CD4-positive, alpha-beta T cell treated with Interleukin-21 for 1 hour (primary cell): ENCODE measurements at regions not wholly inside any gene's neighbourhood (a gene's known extent, or its start where the extent isn't known, plus 50 kb on each side); places are given as distances from the start of the nearest gene placed in this dataset.

Experiments used
- DNase-seq: peaks from one replicate; pipeline ENCODE4 v3.0.0-alpha.2; 2020

GRCh38 chr18:72692086-72692485 lies 147.9 kb upstream of the CBLN2 start:
- no peak for DNase-seq

- DNase-seq = no peak
These were observed 143.6 kb upstream of the CBLN2 start for GRCh38 chr18:72687736-72688135.

GRCh38 chr18:72675394-72675793 lies 131.3 kb upstream of the CBLN2 start:
- DNase-seq = no peak

- DNase-seq = no peak
These were observed 130.6 kb upstream of the CBLN2 start for GRCh38 chr18:72674710-72675109.

GRCh38 chr18:72673242-72673641 lies 129.1 kb upstream of the CBLN2 start:
- no peak for DNase-seq

GRCh38 chr18:72672364-72673184 lies 128.4 kb upstream of the CBLN2 start:
- DNase-seq = no peak

GRCh38 chr18:72667932-72668331 lies 123.8 kb upstream of the CBLN2 start:
- DNase-seq = no peak

GRCh38 chr18:72652990-72653593 lies 109.0 kb upstream of the CBLN2 start:
- peak; percentile 3 for DNase-seq

- DNase-seq = no peak
These were observed 106.9 kb upstream of the CBLN2 start for GRCh38 chr18:72651033-72651432.

- no peak for DNase-seq
These were observed 104.4 kb upstream of the CBLN2 start for GRCh38 chr18:72648481-72648960.

- no peak for DNase-seq
These were observed 103.9 kb upstream of the CBLN2 start for GRCh38 chr18:72648079-72648478.

- DNase-seq = no peak
These were observed 96.4 kb upstream of the CBLN2 start for GRCh38 chr18:72640557-72640956.

- no peak for DNase-seq
These were observed 94.2 kb upstream of the CBLN2 start for GRCh38 chr18:72638376-72638775.

- DNase-seq = no peak
These were observed 93.6 kb upstream of the CBLN2 start for GRCh38 chr18:72637721-72638120.

- no peak for DNase-seq
These were observed 93.2 kb upstream of the CBLN2 start for GRCh38 chr18:72637299-72637698.

- no peak for DNase-seq
These were observed 92.5 kb upstream of the CBLN2 start for GRCh38 chr18:72636611-72637010.

- no peak for DNase-seq
These were observed 90.4 kb upstream of the CBLN2 start for GRCh38 chr18:72634500-72634899.

- no peak for DNase-seq
These were observed 86.8 kb upstream of the CBLN2 start for GRCh38 chr18:72630991-72631390.

GRCh38 chr18:72623444-72623843 lies 79.3 kb upstream of the CBLN2 start:
- DNase-seq = no peak

GRCh38 chr18:72613534-72613930 lies 69.4 kb upstream of the CBLN2 start:
- no peak for DNase-seq

GRCh38 chr18:72612894-72613533 lies 68.9 kb upstream of the CBLN2 start:
- no peak for DNase-seq

GRCh38 chr18:72605376-72605775 lies 61.2 kb upstream of the CBLN2 start:
- no peak for DNase-seq

GRCh38 chr18:72601944-72602343 lies 57.8 kb upstream of the CBLN2 start:
- DNase-seq = no peak

- DNase-seq = no peak
These were observed 57.3 kb upstream of the CBLN2 start for GRCh38 chr18:72601481-72601880.
